GM23248 (cell line): ENCODE measurements at regions not wholly inside any gene's neighbourhood (a gene's known extent, or its start where the extent isn't known, plus 50 kb on each side); places are given as distances from the start of the nearest gene placed in this dataset.

ENCODE experiments used
- EZH2 ChIP-seq: fragments of 200-600 bp; sonication (generic); IDR thresholded peaks from 2 replicates; pipeline ENCODE4 v1.6.1; 2018; ENCODE audit warnings: antibody characterized with exemption, mild to moderate bottlenecking; ENCODE audit not compliant: insufficient read depth, poor library complexity, severe bottlenecking
- EZH2phosphoT487 ChIP-seq: fragments of 200-600 bp; sonication (generic); IDR thresholded peaks from 2 replicates; pipeline ENCODE4 v1.6.1; 2018; ENCODE audit warnings: antibody characterized with exemption, moderate library complexity, mild to moderate bottlenecking, low read depth; ENCODE audit not compliant: insufficient read depth

GRCh38 chr1:22326931-22327330, 124.7 kb upstream of the ZBTB40 start:
- TF ChIP-seq EZH2, result no peak
- no peak for TF ChIP-seq EZH2phosphoT487
